NCI-H446 (cell line): ENCODE measurements at regions not wholly inside any gene's neighbourhood (a gene's known extent, or its start where the extent isn't known, plus 50 kb on each side); places are given as distances from the start of the nearest gene placed in this dataset.
A peak's percentile ranks its signal among the peaks of the same experiment; 100 is the strongest.
"Not testable (repeated sequence)": the region's sequence is repeated elsewhere in the genome, so short reads cannot be mapped to it uniquely, and the experiment has no call there.

Experiments
- DNase-seq, 2 experiments: peaks; one replicate each; lab custom pipeline; 2025; lab: John Stamatoyannopoulos, UW

DNA sequence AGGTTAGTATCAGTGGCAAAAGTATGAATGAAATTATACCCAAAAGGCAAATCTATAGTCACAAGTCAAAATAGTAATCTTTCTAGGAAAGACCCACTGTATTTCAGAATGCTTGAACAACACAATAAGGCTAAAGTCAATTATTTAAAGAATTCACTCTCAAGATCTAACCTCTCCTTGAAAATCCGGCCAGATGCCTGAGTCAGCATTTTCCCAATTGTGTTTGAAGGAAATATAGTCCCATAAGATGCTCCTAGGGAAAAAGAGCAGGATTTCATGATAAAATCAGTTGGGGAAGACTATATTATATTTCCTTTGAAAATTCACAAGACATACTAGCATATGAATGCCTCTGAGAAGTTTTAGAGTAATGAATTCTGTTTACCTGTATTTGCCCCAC, 1075.0 kb downstream of the GRM8 start:
- no peak for DNase-seq

DNA sequence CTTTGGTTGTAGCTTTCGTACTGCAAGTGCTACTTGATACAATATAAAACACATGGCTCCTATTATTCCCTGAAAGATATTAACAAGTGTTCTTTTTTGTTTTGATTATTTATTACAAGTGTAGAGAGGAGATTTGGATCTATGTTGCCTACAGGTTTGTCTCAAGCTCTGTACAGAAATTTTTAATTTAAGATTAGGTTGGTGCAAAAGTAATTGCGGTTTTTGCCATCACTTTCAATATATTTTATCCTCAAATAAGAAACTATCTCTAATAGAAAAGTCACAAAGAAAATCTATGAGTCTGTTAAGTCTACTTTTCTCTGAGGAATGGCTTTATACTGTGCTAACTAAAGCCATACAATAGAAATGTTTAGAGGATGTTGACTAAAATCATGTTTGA, 1086.1 kb downstream of the GRM8 start:
- no peak for DNase-seq

DNA sequence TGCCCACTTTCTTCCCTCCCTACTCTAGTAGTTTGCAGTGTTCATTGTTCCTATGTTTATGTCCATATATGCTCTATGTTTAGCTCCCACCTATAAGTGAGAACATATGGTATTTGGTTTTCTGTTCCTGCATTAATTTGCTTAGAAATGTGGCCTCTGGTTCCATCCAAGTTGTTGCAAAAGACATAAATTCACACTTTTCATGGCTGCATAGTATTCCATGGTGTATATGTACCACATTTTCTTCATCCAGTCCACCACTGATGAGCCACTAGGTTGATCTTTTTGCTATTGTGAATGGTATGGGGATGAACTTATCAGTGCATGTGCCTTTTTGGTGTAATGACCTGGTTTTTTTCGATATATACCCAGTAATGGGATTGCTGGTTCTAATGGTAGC, 1089.1 kb downstream of the GRM8 start:
- DNase-seq, result no peak

DNA sequence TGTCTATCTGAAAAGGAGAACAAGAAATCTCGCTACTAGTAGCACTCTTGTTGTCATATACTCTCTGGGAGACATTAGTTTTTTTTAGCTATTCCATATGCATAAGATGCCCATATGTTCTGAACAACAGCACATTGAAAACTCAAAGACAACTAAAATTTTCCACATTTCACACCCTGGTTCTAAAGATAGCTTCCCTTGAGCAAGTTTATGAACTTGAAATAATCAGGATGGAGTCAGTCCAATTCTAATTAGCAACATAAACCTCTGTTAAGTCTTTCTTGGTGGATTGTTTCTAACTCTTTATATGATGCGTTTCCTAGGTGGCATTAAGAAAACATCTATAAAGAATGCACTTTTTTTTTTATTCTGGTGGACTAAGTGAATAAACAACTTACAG, 1095.3 kb downstream of the GRM8 start:
- DNase-seq, result no peak

DNA sequence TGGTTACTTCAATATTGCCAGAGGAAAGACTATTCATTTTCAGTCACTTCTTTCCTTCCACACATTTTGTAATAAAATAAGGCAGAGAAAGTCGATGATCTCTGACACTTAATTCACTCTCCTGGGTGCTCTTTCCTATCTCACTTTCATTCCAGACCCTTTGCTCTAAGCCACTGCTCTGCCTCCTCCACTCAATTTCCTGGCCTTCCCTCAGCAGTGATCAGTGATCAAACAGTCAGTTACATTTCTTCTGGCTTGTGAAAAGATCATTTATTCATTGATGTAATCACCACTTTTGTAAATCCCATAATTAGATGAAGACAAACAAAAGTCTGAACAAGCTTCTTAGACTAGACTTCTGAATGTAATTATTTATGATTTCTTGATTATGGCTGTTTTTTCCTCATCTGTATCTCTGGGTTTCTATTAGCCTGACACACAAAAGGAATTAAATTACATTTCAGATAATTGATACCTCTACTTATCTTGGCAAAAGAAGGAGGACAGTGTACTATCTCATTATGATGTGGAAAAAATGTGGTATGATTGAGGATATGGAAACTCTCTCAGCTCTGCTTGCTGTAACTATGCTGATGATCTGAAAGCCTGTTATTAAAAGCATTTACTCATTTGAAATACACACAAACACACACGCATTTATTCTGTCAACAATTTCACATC, 1102.3 kb downstream of the GRM8 start:
- no peak for DNase-seq

DNA sequence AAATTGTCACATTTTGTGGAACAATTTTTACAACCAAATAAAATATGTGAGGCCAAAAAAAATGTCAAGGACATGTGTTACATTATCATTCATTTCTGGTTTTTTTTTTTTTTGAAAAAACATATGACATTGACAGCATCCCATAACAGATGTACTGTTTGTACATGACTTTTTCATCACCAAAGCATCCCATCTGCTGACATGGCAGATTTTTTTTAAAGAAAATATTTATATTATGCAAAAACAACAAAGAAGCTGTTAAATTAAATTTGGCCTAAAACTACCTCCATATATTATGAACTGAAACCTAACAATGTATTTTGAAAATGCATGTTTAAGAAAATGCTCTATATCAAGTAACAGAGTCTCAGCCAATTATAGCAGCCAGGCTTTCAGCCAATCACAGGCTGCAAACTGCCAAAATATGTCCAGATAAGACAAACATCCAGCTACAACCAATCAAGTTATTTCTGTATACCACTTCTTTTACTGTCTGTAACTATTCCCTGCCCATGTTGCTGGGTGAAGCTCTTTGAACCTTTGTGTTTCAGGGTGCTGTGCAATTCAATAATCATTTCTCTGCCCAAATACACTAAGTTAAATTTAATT, 1111.8 kb downstream of the GRM8 start:
- peak in 1 of 2 experiments; percentile 1 for DNase-seq

DNA sequence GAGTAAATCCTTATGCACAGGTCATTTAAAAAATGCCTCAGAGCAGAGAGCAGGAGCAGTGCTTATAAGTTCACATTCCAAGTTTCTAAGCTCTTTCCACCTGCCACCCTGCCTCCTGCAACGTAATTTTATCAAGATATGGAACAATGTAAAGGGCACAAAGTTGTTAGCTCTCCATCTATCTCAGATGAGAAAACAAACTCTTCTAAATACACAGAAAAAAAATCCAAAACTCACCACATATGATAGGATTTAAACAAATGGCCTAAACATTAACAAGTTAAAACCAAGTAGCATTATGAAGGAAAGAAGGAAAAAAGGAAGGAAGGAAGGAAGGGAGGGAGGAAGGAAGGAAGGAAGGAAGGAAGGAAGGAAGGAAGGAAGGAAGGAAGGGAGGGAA, 1132.8 kb downstream of the GRM8 start:
- DNase-seq, result no peak

DNA sequence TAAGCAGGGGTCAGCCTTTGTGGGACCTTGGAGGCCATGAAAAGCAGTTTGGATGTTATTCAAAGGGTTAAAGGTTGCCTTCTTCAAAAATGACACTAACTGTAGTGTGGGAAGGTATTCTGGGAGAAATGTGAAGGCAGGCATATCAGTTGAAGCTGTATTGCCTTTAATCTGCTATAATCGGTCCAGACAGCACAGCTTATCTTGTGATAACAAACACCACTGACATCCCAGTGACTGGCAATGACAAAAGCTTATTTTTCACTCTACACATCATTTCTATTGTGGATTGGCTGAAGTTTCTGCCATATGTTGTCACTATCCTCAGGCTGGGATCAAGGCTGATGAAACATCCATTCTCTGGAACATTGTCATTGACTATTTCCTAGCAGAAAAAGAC, 1149.2 kb downstream of the GRM8 start:
- no peak for DNase-seq

DNA sequence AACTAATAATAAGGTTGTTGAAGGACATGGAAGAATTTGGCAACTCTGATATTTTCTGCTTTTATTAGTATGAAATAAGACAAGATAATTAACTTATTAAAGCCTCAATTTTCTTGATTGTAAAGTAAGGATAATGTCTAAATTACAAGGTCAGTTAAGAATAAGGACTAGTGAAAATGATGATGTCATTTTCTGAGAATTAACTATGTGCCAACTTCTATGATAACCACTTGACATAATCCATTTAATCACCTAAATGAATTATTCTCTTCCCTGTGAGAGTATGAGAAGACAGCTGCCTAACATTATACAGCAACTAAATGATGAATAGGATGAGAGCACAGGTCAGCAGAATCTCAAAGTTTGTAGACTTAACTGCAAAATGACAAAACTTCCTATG, 1153.4 kb upstream of the POT1 start:
- DNase-seq, result no peak

DNA sequence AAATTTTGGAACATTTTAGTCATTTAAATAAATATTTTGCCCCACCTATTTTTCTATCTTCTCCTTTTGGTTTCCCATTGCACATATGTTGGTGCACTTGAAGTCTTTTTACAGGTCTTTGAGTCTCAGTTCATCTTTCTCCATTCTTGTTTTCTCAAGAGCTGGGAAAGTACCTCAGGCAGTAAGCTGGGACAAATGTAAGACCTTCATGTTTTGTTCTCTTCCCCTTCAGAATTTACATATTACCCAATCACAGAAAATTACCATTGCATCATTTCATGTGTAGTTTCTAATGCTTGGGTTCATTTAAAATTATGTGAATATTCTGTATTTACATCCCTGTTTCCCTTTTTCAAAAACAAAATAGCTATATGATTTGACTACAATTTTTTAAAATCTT, 1150.0 kb upstream of the POT1 start:
- DNase-seq, result no peak

DNA sequence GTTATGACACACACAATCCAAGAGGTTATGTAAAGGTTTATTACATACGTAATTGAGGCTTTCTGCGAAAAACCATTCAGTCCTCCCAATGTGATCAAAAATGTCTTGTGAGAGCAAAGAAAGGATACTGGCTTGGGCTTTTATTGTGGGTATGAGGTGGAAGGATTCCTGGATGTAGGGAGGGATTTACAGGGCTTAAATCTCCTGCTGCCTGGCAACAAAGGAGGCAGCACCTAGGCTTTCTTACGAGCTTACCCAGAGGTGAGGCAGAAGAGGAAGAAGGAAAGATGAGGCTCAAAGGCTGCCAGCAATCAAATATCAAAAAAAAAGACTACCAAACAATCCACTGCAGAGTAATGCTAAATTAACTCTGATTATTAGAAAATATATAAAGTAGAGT, 1149.5 kb upstream of the POT1 start:
- no peak for DNase-seq

DNA sequence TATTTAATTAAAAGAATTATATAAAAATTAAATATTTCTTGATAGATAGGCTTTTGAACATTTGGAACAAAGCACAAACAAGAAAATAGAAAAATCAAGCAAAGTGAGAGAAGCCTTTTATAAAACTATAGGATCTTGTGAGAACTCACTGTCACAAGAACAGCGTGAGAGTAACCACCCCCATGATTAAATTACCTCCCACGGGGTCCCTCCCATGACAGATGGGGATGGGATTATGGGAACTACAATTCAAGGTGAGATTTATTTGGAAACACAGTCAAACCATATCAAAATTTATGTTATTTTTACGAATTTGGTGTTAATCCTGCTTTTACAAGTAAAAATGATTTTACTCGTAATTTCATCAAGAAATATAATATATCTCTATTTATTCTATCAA, 1136.1 kb upstream of the POT1 start:
- no peak for DNase-seq

DNA sequence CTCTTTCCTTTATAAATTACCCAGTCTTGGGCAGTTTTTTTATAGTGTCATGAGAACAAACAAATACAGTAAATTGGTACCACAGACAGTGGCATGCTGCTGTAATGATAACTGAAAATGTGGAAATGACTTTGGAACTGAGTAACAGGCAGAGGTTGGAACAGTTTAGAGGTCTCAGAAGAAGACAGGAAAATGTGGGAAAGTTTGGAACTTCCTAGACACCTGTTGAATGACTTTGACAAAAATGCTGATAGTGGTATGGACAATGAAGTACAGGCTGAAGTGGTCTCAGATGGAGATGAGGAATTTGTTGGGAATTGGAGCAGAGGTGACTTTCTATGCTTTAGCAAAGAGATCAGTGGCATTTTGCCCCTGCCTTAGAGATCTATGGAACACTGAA, 1128.4 kb upstream of the POT1 start:
- no peak for DNase-seq

DNA sequence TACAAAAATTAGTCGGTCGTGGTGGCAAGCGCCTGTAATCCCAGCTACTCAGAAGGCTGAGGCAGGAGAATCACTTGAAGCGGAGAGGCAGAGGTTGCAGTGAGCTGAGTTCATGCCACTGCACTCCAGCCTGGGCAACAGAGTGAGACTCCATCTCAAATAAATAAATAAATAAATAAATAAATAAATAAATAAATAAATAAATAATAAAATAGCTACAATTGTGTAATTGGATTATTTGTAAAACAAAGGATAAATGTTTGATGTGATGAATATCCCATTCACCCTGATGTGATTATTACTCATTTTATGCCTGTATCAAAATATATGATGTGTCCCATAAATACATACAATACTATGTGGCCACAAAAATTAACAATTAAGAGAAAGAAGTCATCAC, 1127.0 kb upstream of the POT1 start:
- DNase-seq, result not testable (repeated sequence)

DNA sequence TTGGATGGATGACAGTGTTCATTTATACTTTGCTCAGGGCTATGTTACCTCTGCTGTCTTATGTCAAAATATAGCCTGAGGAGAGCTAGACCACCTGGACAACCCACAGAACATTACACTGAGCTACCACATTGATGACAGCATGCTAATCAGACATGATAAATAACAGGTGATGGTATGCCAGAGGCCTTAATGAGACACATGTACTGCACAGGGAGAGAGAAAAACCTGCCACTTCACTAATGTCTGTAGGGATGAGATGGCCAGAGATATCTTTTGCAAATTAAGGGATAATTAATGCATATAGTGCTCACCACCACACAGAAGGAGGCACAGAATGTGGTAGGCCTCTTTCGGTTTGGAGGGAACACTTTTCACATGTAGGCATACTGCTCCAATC, 1122.6 kb upstream of the POT1 start:
- no peak for DNase-seq

DNA sequence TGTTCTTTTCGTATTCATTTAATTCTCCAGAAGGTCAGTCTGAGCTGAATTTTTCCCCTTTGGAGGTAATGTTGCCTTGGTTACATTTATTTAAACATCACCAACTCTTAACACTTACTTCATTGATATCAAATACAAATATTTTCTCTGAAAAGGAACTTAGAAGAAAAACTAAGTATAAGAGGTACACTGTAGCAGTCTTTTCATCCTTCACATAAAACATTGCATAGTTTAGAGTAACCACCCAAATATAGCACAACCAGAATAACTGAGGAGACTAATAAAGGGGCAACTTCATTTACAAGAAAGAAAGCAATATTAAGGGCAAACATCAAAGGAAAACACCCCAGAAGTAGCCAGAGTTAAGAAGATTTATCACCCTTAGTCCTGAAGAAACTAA, 1115.0 kb upstream of the POT1 start:
- no peak for DNase-seq

DNA sequence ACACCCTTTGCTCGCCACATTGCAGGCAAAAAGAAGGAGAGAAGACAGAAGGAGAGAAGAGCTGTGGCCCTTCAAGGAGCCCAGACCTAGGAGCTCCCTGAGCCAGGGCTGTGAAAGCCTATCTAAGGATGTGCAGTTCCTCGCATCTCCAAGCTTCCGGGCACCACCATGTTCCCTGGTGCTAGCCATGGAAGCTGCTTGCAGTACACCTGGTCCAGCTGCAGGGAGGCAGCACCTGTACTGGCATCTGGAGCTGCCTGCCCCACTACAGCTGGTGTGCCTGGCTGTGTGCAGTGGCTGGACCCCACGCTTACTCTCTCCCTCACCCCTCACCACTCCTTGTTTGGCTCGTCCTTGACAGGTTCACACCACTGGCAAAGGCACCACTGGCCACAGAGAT, 1111.8 kb upstream of the POT1 start:
- no peak for DNase-seq

DNA sequence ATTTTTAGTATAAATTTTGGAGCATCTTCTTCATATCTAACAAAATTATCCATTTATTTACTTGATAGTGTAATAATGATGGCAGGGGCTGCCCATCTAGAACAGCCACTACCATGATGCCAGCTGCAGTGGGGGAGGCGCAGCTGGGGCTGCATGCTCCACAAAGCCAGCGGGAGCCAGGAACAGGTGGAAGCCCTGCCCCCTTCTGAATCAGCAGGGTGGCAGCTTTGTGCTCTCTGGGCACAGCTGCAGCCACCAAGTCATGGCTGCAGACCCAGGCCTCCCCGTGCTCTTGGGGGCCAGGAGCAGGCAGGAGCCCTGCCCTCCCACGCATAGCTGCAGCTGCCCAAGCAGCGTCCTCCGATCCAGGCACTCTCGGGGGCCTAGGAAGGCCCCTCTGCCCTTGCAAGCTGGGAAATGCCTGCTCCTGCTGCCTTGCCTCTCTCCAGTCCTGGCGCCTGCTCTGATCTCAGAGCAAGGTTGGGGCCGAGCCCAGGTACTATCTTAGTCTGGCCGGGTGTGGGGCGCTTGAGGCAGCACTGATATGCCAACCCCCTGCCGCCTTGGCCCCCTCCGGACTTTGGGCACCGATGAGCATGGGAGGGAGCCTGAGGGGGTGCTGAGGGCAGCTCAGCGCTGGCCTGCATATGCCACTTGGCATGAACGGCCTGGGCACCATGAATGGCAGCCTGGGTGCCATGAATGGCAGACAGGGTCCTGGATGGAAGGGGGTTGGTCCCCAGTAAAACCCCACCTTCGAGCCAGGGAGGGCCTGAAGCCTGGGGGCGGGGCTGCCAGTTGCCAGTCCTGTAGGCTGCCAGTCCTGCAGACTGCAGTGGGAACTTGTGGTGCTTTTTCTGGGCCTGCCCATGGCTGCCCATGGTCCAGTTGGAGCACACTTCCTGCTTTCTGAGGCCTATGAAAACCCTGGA, 1110.8 kb upstream of the POT1 start:
- DNase-seq, result no peak

DNA sequence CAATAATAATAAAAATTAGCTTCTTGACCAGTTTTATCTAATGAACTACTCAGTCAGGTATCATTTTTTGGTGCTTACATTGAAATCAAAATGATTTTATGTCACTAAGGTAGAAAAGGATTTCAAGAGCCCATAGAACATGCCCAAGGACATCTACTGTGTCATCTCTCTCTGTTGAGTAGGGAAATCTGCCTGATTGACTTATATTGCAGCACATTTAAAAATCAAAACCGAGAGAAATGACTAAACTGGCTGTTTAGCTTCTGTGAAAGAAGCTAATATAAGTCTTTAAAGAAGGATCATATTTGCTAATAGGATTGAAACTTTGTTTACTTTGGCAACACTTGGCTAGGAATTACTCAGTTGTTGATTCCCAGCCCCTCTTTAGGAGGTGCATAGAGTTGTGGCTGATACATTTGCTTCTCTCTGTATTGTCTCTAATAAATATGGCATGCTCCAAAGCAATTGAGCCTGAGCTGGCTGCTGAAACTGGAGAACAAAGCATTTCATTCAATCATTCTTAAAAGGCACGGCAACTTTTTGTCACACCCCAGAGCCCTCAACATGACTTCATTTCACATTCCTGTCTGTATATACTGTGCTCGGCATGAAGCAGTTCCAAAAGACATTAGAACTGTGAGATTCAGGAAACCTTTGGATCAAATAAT, 1096.9 kb upstream of the POT1 start:
- no peak for DNase-seq

DNA sequence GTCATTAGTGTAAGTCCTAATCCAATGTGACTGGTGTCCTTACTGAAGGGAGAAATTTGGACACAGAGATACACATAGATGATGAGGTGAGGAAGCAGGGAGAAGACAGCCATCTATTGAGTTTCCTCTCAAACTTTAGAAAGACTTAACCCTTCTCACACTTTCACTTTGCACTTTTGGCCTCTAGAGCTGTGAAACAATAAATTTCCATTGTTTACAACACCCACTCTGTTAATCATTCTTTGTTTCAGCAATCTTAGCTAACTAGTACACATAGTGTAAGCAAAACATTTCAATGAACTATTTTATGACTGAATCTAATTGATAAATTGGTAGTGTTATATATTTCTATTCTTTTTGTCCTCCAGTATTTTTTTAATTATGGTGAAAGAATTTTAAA, 1092.8 kb upstream of the POT1 start:
- no peak for DNase-seq

DNA sequence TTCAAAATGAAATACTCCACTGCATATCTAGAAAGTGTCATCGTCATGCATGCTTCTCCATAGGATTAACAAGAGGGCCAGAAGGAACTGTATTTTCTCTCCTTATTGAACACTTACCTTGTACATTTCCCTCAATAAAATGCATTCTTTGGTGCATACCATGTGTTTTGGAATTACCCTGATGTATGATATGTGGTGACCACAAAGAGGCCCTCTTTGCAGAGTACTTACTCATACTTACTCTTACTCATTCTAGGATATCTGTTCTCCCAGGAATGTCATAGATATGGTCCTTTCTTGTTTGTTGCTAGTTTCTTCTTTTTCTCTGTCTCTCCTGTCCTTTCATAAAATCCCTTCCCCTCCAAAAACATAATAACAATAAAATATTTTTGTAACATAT, 1087.1 kb upstream of the POT1 start:
- no peak for DNase-seq

DNA sequence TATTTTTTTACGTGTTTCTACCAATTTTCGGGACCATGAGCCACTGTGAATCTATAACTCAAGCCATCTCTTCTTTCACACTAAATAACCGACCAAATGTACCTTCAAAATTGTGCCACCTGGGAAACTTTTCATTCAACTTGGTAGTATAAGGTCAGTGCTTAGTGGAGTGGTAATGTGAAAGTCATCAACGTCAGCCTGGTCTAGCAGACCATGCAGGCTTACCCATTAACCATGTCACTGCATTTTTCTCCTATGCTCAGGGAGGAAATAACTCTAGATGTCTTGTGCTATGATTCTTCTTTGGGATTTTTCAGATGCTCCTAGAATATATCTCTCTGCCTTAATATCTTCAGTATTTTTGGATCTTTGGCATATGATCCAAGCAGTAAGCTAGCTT, 1075.4 kb upstream of the POT1 start:
- no peak for DNase-seq

DNA sequence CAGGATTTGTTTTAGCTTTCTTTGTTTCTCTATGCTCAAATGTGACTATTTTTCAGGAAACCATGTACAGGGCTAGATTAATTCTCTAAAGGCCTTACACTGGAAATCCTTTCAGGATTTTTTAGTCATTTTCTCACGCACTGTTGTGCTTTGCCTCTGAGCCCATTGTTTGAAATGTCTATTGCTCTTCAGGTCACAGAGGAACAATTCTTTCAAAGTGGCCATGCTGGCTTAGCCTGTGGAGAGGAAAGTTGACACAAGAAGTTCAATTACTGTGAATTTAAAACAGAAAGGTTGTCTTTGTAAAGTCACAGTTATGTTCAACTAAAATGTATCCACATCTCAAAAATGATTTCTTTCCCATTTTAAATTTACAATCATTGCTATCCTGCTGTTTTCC, 1071.7 kb upstream of the POT1 start:
- DNase-seq, result no peak
